Activated CD8-positive, alpha-beta memory T cell treated with anti-CD3 and anti-CD28 coated beads, Interleukin-2, amount 50 U/mL, for 48 hours (primary cell): ENCODE measurements at regions not wholly inside any gene's neighbourhood (a gene's known extent, or its start where the extent isn't known, plus 50 kb on each side); places are given as distances from the start of the nearest gene placed in this dataset.

Experiments used
- DNase-seq: peaks from one replicate; pipeline ENCODE4 v3.0.0-alpha.2; 2020

- DNase-seq, result no peak
Measured at GRCh38 chr11:26278354-26278753, 53.6 kb upstream of the ANO3 start.
